T-cell (primary cell): ENCODE measurements at regions not wholly inside any gene's neighbourhood (a gene's known extent, or its start where the extent isn't known, plus 50 kb on each side); places are given as distances from the start of the nearest gene placed in this dataset.

Experiments
- ATAC-seq, 4 experiments: fragments of 200-7000 bp in 3 of 4; fragments of 150-1000 bp in 1 of 4; cut with Tn5 transposase; replicated peaks in 1 of 4; 1 replicate in 3 of 4; 2 replicates in 1 of 4; pipeline ENCODE4 v1.10.0; 2021; ENCODE audit warnings: moderate library complexity in 3 of 4, mild to moderate bottlenecking in 2 of 4, moderate number of reproducible peaks in 1 of 4
- CTCF ChIA-PET, 2 donors: fragments of 300-600 bp; sonication (Branson Sonifier 250); formaldehyde crosslinking; loops; one replicate each; lab custom pipeline; 2022; ENCODE audit warnings: antibody characterized with exemption in 2 of 2; lab: Charles Lee
- POLR2A ChIA-PET, 2 donors: fragments of 300-600 bp; sonication (Branson Sonifier 250); formaldehyde crosslinking; loops; one replicate each; lab custom pipeline; 2022; ENCODE audit warnings: antibody characterized with exemption in 2 of 2; lab: Charles Lee
- DNase-seq, 35 experiments: peaks; one replicate each; pipeline versions ENCODE4 v3.0.0 to v3.0.0-alpha.2; 2013 to 2023
- H3K27ac ChIP-seq: one replicate; pipeline ENCODE4 v1.5.1; 2013; ENCODE audit warnings: low read length
- H3K27me3 ChIP-seq, 2 experiments: replicated peaks in 1 of 2; 1 replicate in 1 of 2; 2 replicates in 1 of 2; pipeline versions ENCODE4 v1.6.1 to v1.7.0; 2013; ENCODE audit warnings: low read length in 1 of 2, mixed read lengths in 1 of 2; ENCODE audit not compliant: control insufficient read depth in 2 of 2, insufficient read depth in 2 of 2; ENCODE audit errors: extremely low read depth in 1 of 2
- H3K36me3 ChIP-seq, 2 donors: 1 replicate in 1 of 2; 2 replicates in 1 of 2; pipeline versions ENCODE4 v1.6.1 to v1.7.0; 2013; ENCODE audit warnings: low read length in 1 of 2; ENCODE audit not compliant: control insufficient read depth in 2 of 2, insufficient read depth in 1 of 2; ENCODE audit errors: extremely low read depth in 1 of 2
- H3K4me1 ChIP-seq, 2 experiments: 1 replicate in 1 of 2; 2 replicates in 1 of 2; pipeline versions ENCODE4 v1.6.1 to v1.7.0; 2013; ENCODE audit warnings: low read length in 2 of 2, mixed read lengths in 1 of 2; ENCODE audit not compliant: insufficient read depth in 2 of 2, control insufficient read depth in 1 of 2; ENCODE audit errors: extremely low read depth in 1 of 2
- H3K4me3 ChIP-seq, 2 donors: 1 replicate in 1 of 2; 2 replicates in 1 of 2; pipeline versions ENCODE4 v1.5.1 to v1.7.0; 2013; ENCODE audit warnings: mild to moderate bottlenecking in 2 of 2, low read length in 1 of 2, moderate library complexity in 1 of 2; ENCODE audit not compliant: control insufficient read depth in 1 of 2; ENCODE audit errors: extremely low read depth in 1 of 2
- H3K9me3 ChIP-seq: 2 replicates; pipeline ENCODE4 v1.7.0; 2013
- H3K27ac Mint-ChIP-seq, 2 donors: one replicate each; pipeline ENCODE4 v1.8.0; 2020 to 2021; ENCODE audit warnings: mild to moderate bottlenecking in 2 of 2, mixed read lengths in 2 of 2
- H3K27me3 Mint-ChIP-seq, 2 donors: one replicate each; pipeline ENCODE4 v1.8.0; 2021 to 2022; ENCODE audit warnings: mixed read lengths in 2 of 2
- H3K36me3 Mint-ChIP-seq: one replicate; pipeline ENCODE4 v1.8.0; 2021; ENCODE audit warnings: mixed read lengths
- H3K4me1 Mint-ChIP-seq, 3 donors: one replicate each; pipeline ENCODE4 v1.8.0; 2020 to 2022; ENCODE audit warnings: mixed read lengths in 3 of 3, mild to moderate bottlenecking in 1 of 3
- H3K4me3 Mint-ChIP-seq, 3 donors: one replicate each; pipeline ENCODE4 v1.8.0; 2020 to 2022; ENCODE audit warnings: mild to moderate bottlenecking in 3 of 3, mixed read lengths in 3 of 3, moderate library complexity in 3 of 3
- H3K9me3 Mint-ChIP-seq, 3 donors: one replicate each; pipeline ENCODE4 v1.8.0; 2020 to 2022; ENCODE audit warnings: mixed read lengths in 3 of 3
- WGBS: methylation state at CpG from one replicate; pipeline ENCODE4 v1.1.5; 2013; ENCODE audit warnings: missing lambda C conversion rate; ENCODE audit not compliant: insufficient coverage; 5-methylcytosine and 5-hydroxymethylcytosine counted together

- H3K36me3 ChIP-seq = no peaks in the 10 kb centered on the region
- no peaks in the 10 kb centered on the region for H3K9me3 ChIP-seq
- no peak overlapping the region for H3K4me3 Mint-ChIP-seq
- H3K36me3 Mint-ChIP-seq = no peaks in the 10 kb centered on the region
- H3K4me3 ChIP-seq = no peak overlapping the region
- H3K27me3 ChIP-seq = peaks cover 0 to 3% of the 10 kb centered on the region in 2 experiments
- H3K4me1 Mint-ChIP-seq = peaks cover 9 to 16% (median 11%) of the 10 kb centered on the region in 3 donors
- H3K27ac Mint-ChIP-seq = no peak overlapping the region
- DNase-seq (peak in 1 of 35 experiments; percentile 5), ATAC-seq (no peak)
- ChIA-PET CTCF (no interaction called here), POLR2A (interaction anchor here in 1 of 2 donors (0.7 kb wide), 1 partner anchor 20 kb away, joined by 3 read pairs; no protein-coding TSS in a partner anchor)
- no peaks in the 10 kb centered on the region for H3K9me3 Mint-ChIP-seq
- peaks cover 5 to 6% of the 10 kb centered on the region in 2 donors for H3K27me3 Mint-ChIP-seq
- WGBS = 11% methylated on average over 2 of the region's 4 CpGs
- no peak overlapping the region for H3K27ac ChIP-seq
- no peaks in the 10 kb centered on the region for H3K4me1 ChIP-seq
Observed at GRCh38 chr18:25814841-25815458, 275.5 kb downstream of the SS18 start.

- WGBS = 100% methylated on average over 2 of the region's 5 CpGs
- ChIA-PET POLR2A (no interaction called here), CTCF (no interaction called here)
Observed at GRCh38 chr18:25813110-25813509, 277.3 kb downstream of the SS18 start.

GRCh38 chr18:25810736-25811135, 279.7 kb downstream of the SS18 start:
- no peak overlapping the region for H3K27ac ChIP-seq
- no peak overlapping the region for H3K27ac Mint-ChIP-seq
- WGBS = 100% methylated on average over 2 of the region's 3 CpGs

More at GRCh38 chr18:25813110-25813509, 277.3 kb downstream of the SS18 start:
- no peaks in the 10 kb centered on the region for H3K9me3 ChIP-seq
- Mint-ChIP-seq H3K36me3 (no peaks in the 10 kb centered on the region), H3K27me3 (peaks cover 0 to 4% of the 10 kb centered on the region in 2 donors), H3K4me1 (peaks cover 9 to 16% (median 11%) of the 10 kb centered on the region in 3 donors), H3K4me3 (no peak overlapping the region), H3K9me3 (no peaks in the 10 kb centered on the region), H3K27ac (no peak overlapping the region)
- no peak overlapping the region for H3K4me3 ChIP-seq
- no peaks in the 10 kb centered on the region for H3K4me1 ChIP-seq
- no peaks in the 10 kb centered on the region for H3K36me3 ChIP-seq
- no peaks in the 10 kb centered on the region for H3K27me3 ChIP-seq
- ATAC-seq (no peak), DNase-seq (no peak)
- H3K27ac ChIP-seq = no peak overlapping the region

GRCh38 chr18:25805939-25806338, 284.5 kb downstream of the SS18 start:
- Mint-ChIP-seq H3K4me3 (no peak overlapping the region), H3K27ac (no peak overlapping the region), H3K36me3 (no peaks in the 10 kb centered on the region), H3K4me1 (no peaks in the 10 kb centered on the region), H3K9me3 (no peaks in the 10 kb centered on the region), H3K27me3 (peaks cover 0 to 7% of the 10 kb centered on the region in 2 donors)
- no peak overlapping the region for H3K27ac ChIP-seq
- H3K4me1 ChIP-seq = no peaks in the 10 kb centered on the region
- H3K4me3 ChIP-seq = no peak overlapping the region
- ChIA-PET CTCF (interaction anchor here in 1 of 2 donors (0.6 kb wide), 1 partner anchor 59 kb away, joined by 3 read pairs; no protein-coding TSS in a partner anchor), POLR2A (no interaction called here)
- no peaks in the 10 kb centered on the region for H3K9me3 ChIP-seq
- no peak for DNase-seq
- no peak for ATAC-seq
- H3K27me3 ChIP-seq = peaks cover 0 to 3% of the 10 kb centered on the region in 2 experiments
- H3K36me3 ChIP-seq = no peaks in the 10 kb centered on the region
- WGBS = 80% methylated on average over 1 of the region's 4 CpGs

More at GRCh38 chr18:25810736-25811135, 279.7 kb downstream of the SS18 start:
- Histone ChIP-seq H3K4me1 (no peaks in the 10 kb centered on the region), H3K4me3 (no peak overlapping the region), H3K27me3 (peaks cover 0 to under 1% of the 10 kb centered on the region in 2 experiments), H3K36me3 (no peaks in the 10 kb centered on the region), H3K9me3 (no peaks in the 10 kb centered on the region)
- H3K9me3 Mint-ChIP-seq = no peaks in the 10 kb centered on the region
- ATAC-seq (no peak), DNase-seq (no peak)
- peaks cover 0 to 4% of the 10 kb centered on the region in 2 donors for H3K27me3 Mint-ChIP-seq
- POLR2A ChIA-PET = no interaction called here
- no peaks in the 10 kb centered on the region for H3K36me3 Mint-ChIP-seq
- H3K4me3 Mint-ChIP-seq = no peak overlapping the region
- H3K4me1 Mint-ChIP-seq = peaks cover 9 to 15% (median 11%) of the 10 kb centered on the region in 3 donors
- CTCF ChIA-PET = no interaction called here

- H3K27ac ChIP-seq = no peak overlapping the region
- peaks cover 0 to 3% of the 10 kb centered on the region in 2 experiments for H3K27me3 ChIP-seq
- no peak overlapping the region for H3K27ac Mint-ChIP-seq
- H3K9me3 ChIP-seq = no peaks in the 10 kb centered on the region
- ATAC-seq (no peak), DNase-seq (no peak)
- H3K9me3 Mint-ChIP-seq = peaks cover 0 to 3% (median 0%) of the 10 kb centered on the region in 3 donors
- H3K36me3 Mint-ChIP-seq = no peaks in the 10 kb centered on the region
- peaks cover 0 to 7% of the 10 kb centered on the region in 2 donors for H3K27me3 Mint-ChIP-seq
- CTCF ChIA-PET = no interaction called here
- no peak overlapping the region for H3K4me3 Mint-ChIP-seq
- H3K36me3 ChIP-seq = no peaks in the 10 kb centered on the region
- POLR2A ChIA-PET = no interaction called here
- no peak overlapping the region for H3K4me3 ChIP-seq
- H3K4me1 ChIP-seq = no peaks in the 10 kb centered on the region
- 94% methylated on average over 3 of the region's 5 CpGs for WGBS
- H3K4me1 Mint-ChIP-seq = no peaks in the 10 kb centered on the region
Observed at GRCh38 chr18:25805323-25805722, 285.1 kb downstream of the SS18 start.

- Histone ChIP-seq H3K9me3 (no peaks in the 10 kb centered on the region), H3K36me3 (no peaks in the 10 kb centered on the region), H3K4me1 (no peaks in the 10 kb centered on the region), H3K27me3 (no peaks in the 10 kb centered on the region), H3K4me3 (no peak overlapping the region), H3K27ac (no peak overlapping the region)
- Mint-ChIP-seq H3K4me1 (no peaks in the 10 kb centered on the region), H3K36me3 (no peaks in the 10 kb centered on the region), H3K9me3 (peaks cover 0 to 3% (median 0%) of the 10 kb centered on the region in 3 donors), H3K27ac (no peak overlapping the region), H3K27me3 (peaks cover 0 to 3% of the 10 kb centered on the region in 2 donors), H3K4me3 (no peak overlapping the region)
- DNase-seq (no peak), ATAC-seq (no peak)
- ChIA-PET POLR2A (no interaction called here), CTCF (no interaction called here)
- WGBS = no CpG with 5 or more reads among the region's 3 CpGs
Observed at GRCh38 chr18:25799231-25799630, 291.2 kb downstream of the SS18 start.
